ENCODE measurements at regions not wholly inside any gene's neighbourhood (a gene's known extent, or its start where the extent isn't known, plus 50 kb on each side); places are given as distances from the start of the nearest gene placed in this dataset.

DNA sequence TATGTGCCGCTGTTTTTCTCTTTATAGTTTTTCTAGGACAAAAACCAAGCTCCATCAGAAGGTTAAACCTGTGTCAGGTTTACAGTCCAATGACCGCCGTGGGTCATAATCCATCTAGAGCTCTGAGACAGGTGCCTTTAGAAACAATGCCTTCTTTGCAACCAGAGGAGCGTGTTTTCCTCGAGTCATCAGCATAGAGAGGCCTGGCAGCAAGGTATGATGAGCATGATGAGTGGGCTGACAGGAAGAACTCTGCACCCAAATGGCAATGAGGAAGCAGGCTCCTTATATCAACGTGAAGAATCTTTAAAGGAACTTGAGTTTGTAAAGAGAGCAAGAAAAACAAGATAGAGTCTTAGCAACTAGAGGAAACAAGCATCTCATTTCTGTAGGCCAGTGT is 60.5 kb upstream of the NUDT4 start:
- TF ChIP-seq EZH2phosphoT487 (IDR thresholded peaks at IDR 0.05; ENCODE audit: borderline replicate concordance, low read depth, low read length) = no peak
- TF ChIP-seq, protein P1, sequence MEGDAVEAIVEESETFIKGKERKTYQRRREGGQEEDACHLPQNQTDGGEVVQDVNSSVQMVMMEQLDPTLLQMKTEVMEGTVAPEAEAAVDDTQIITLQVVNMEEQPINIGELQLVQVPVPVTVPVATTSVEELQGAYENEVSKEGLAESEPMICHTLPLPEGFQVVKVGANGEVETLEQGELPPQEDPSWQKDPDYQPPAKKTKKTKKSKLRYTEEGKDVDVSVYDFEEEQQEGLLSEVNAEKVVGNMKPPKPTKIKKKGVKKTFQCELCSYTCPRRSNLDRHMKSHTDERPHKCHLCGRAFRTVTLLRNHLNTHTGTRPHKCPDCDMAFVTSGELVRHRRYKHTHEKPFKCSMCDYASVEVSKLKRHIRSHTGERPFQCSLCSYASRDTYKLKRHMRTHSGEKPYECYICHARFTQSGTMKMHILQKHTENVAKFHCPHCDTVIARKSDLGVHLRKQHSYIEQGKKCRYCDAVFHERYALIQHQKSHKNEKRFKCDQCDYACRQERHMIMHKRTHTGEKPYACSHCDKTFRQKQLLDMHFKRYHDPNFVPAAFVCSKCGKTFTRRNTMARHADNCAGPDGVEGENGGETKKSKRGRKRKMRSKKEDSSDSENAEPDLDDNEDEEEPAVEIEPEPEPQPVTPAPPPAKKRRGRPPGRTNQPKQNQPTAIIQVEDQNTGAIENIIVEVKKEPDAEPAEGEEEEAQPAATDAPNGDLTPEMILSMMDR (conservative IDR thresholded peaks at IDR 0.05; ENCODE audit: low read length) = no peak

Data from OCI-LY7 (cell line).